ENCODE measurements at regions not wholly inside any gene's neighbourhood (a gene's known extent, or its start where the extent isn't known, plus 50 kb on each side); places are given as distances from the start of the nearest gene placed in this dataset.

GRCh38 chr20:61109221-61109805 lies 142.7 kb upstream of the CDH4 start:
- Histone ChIP-seq H3F3A (ENCODE audit: insufficient read depth, low read length) (no peaks in the 10 kb centered on the region), H3K27ac (ENCODE audit: low read length) (no peak overlapping the region), H4K20me1 (ENCODE audit: insufficient read depth, low read length) (no peaks in the 10 kb centered on the region), H3K9me3 (replicated peaks; ENCODE audit: insufficient read depth, low read length) (no peaks in the 10 kb centered on the region), H3K27me3 (replicated peaks; ENCODE audit: insufficient read depth, low read length) (peaks cover 14% of the 10 kb centered on the region), H3K79me2 (ENCODE audit: low read length) (no peaks in the 10 kb centered on the region), H3K4me3 (ENCODE audit: low read length) (no peak overlapping the region), H3K9ac (ENCODE audit: low read length) (no peak overlapping the region), H3K9me2 (replicated peaks; ENCODE audit: insufficient read depth, low read length) (no peaks in the 10 kb centered on the region), H2AFZ (ENCODE audit: low read length) (no peak overlapping the region), H3K4me1 (ENCODE audit: low read length) (no peaks in the 10 kb centered on the region), H3K36me3 (replicated peaks; ENCODE audit: insufficient read depth, low read length) (no peaks in the 10 kb centered on the region), H3K4me2 (ENCODE audit: low read depth, low read length) (no peak overlapping the region)
- TF ChIP-seq, protein P1, sequence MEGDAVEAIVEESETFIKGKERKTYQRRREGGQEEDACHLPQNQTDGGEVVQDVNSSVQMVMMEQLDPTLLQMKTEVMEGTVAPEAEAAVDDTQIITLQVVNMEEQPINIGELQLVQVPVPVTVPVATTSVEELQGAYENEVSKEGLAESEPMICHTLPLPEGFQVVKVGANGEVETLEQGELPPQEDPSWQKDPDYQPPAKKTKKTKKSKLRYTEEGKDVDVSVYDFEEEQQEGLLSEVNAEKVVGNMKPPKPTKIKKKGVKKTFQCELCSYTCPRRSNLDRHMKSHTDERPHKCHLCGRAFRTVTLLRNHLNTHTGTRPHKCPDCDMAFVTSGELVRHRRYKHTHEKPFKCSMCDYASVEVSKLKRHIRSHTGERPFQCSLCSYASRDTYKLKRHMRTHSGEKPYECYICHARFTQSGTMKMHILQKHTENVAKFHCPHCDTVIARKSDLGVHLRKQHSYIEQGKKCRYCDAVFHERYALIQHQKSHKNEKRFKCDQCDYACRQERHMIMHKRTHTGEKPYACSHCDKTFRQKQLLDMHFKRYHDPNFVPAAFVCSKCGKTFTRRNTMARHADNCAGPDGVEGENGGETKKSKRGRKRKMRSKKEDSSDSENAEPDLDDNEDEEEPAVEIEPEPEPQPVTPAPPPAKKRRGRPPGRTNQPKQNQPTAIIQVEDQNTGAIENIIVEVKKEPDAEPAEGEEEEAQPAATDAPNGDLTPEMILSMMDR (IDR thresholded peaks at IDR 0.05; ENCODE audit: low read length) = no peak
- no peak for TF ChIP-seq EZH2 (optimal IDR thresholded peaks at IDR 0.05; ENCODE audit: low read depth, low read length)
- no peak for DNase-seq

GRCh38 chr20:61112515-61112914 lies 139.5 kb upstream of the CDH4 start:
- no peaks in the 10 kb centered on the region for H3F3A ChIP-seq (ENCODE audit: insufficient read depth, low read length)
- TF ChIP-seq EZH2 (optimal IDR thresholded peaks at IDR 0.05; ENCODE audit: low read depth, low read length) = no peak
- no peaks in the 10 kb centered on the region for H3K79me2 ChIP-seq (ENCODE audit: low read length)
- no peak overlapping the region for H3K4me3 ChIP-seq (ENCODE audit: low read length)
- no peak overlapping the region for H3K9ac ChIP-seq (ENCODE audit: low read length)
- H3K4me2 ChIP-seq (ENCODE audit: low read depth, low read length) = no peak overlapping the region
- DNase-seq = no peak
- H2AFZ ChIP-seq (ENCODE audit: low read length) = no peak overlapping the region
- no peaks in the 10 kb centered on the region for H3K36me3 ChIP-seq (replicated peaks; ENCODE audit: insufficient read depth, low read length)
- no peak overlapping the region for H3K27ac ChIP-seq (ENCODE audit: low read length)
- no peaks in the 10 kb centered on the region for H3K9me2 ChIP-seq (replicated peaks; ENCODE audit: insufficient read depth, low read length)
- H3K27me3 ChIP-seq (replicated peaks; ENCODE audit: insufficient read depth, low read length) = peaks cover 27% of the 10 kb centered on the region
- H3K9me3 ChIP-seq (replicated peaks; ENCODE audit: insufficient read depth, low read length) = no peaks in the 10 kb centered on the region
- no peaks in the 10 kb centered on the region for H4K20me1 ChIP-seq (ENCODE audit: insufficient read depth, low read length)
- H3K4me1 ChIP-seq (ENCODE audit: low read length) = no peaks in the 10 kb centered on the region

GRCh38 chr20:61113731-61114130 lies 138.3 kb upstream of the CDH4 start:
- Histone ChIP-seq H3K36me3 (replicated peaks; ENCODE audit: insufficient read depth, low read length) (no peaks in the 10 kb centered on the region), H3K9ac (ENCODE audit: low read length) (no peak overlapping the region), H4K20me1 (ENCODE audit: insufficient read depth, low read length) (no peaks in the 10 kb centered on the region), H3K4me2 (ENCODE audit: low read depth, low read length) (no peak overlapping the region), H3K4me1 (ENCODE audit: low read length) (no peaks in the 10 kb centered on the region), H2AFZ (ENCODE audit: low read length) (no peak overlapping the region), H3K27ac (ENCODE audit: low read length) (no peak overlapping the region), H3K4me3 (ENCODE audit: low read length) (no peak overlapping the region), H3F3A (ENCODE audit: insufficient read depth, low read length) (no peaks in the 10 kb centered on the region), H3K79me2 (ENCODE audit: low read length) (no peaks in the 10 kb centered on the region), H3K9me2 (replicated peaks; ENCODE audit: insufficient read depth, low read length) (no peaks in the 10 kb centered on the region), H3K9me3 (replicated peaks; ENCODE audit: insufficient read depth, low read length) (no peaks in the 10 kb centered on the region), H3K27me3 (replicated peaks; ENCODE audit: insufficient read depth, low read length) (peaks cover 32% of the 10 kb centered on the region)
- no peak for TF ChIP-seq EZH2phosphoT487 (IDR thresholded peaks at IDR 0.05; ENCODE audit: low read length)
- no peak for DNase-seq

DNA sequence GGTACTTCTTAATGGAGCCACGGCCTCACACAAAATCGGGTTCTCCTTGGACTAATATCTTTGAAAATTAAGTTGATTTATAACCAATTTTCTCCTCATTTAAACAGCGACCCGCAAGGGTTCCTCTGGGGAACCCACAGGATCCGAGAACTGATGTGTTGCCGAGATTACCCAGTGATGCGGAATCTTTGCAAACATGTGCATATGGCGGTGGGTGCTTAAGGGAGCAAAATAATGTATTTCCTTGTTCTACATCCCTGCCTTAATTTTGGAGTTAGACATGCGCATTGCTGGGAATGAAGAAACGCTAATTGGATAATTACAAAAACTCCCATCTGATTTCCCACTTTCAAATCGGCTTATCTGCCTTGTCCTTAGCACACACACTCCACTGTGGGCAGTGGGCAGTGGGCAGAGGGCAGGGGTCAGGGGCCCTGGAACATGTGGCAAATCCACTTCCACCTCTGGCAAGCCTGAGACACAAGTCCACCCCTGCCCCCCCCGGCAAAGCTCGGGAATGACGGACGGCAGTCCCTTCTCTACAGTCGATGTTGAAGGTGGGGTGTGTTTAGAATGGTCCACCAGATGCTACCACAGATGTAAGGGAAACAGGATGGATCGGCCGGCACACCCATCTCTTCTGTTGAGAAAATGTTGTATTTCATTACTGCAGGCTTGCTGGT lies 137.4 kb upstream of the CDH4 start:
- DNase-seq = no peak
- Histone ChIP-seq H3K27me3 (replicated peaks; ENCODE audit: insufficient read depth, low read length) (peaks cover 41% of the 10 kb centered on the region), H3K79me2 (ENCODE audit: low read length) (no peaks in the 10 kb centered on the region), H3K9me2 (replicated peaks; ENCODE audit: insufficient read depth, low read length) (no peaks in the 10 kb centered on the region), H3F3A (ENCODE audit: insufficient read depth, low read length) (no peaks in the 10 kb centered on the region), H3K4me2 (ENCODE audit: low read depth, low read length) (no peak overlapping the region), H3K36me3 (replicated peaks; ENCODE audit: insufficient read depth, low read length) (no peaks in the 10 kb centered on the region), H3K27ac (ENCODE audit: low read length) (no peak overlapping the region), H3K9ac (ENCODE audit: low read length) (no peak overlapping the region), H3K4me3 (ENCODE audit: low read length) (no peak overlapping the region), H2AFZ (ENCODE audit: low read length) (no peak overlapping the region), H3K4me1 (ENCODE audit: low read length) (no peaks in the 10 kb centered on the region), H4K20me1 (ENCODE audit: insufficient read depth, low read length) (no peaks in the 10 kb centered on the region), H3K9me3 (replicated peaks; ENCODE audit: insufficient read depth, low read length) (no peaks in the 10 kb centered on the region)
- TF ChIP-seq EZH2 (optimal IDR thresholded peaks at IDR 0.05; ENCODE audit: low read depth, low read length) (no peak), EZH2phosphoT487 (IDR thresholded peaks at IDR 0.05; ENCODE audit: low read length) (no peak)
- TF ChIP-seq, protein P1 (IDR thresholded peaks at IDR 0.05; ENCODE audit: low read length) = no peak
